C4-2B (cell line): ENCODE measurements at regions not wholly inside any gene's neighbourhood (a gene's known extent, or its start where the extent isn't known, plus 50 kb on each side); places are given as distances from the start of the nearest gene placed in this dataset.

ENCODE experiments used
- H3K27ac ChIP-seq: fragments of 450-650 bp; 2 replicates; pipeline ENCODE4 v1.5.1; 2017
- ZFX ChIP-seq: fragments of 450-650 bp; IDR thresholded peaks from 2 replicates; pipeline ENCODE4 v1.6.1; 2017
- TF ChIP-seq, protein P1 (sequence below): fragments of 450-650 bp; conservative IDR thresholded peaks from 2 replicates; pipeline ENCODE4 v1.5.1; 2017; ENCODE audit warnings: mild to moderate bottlenecking

DNA sequence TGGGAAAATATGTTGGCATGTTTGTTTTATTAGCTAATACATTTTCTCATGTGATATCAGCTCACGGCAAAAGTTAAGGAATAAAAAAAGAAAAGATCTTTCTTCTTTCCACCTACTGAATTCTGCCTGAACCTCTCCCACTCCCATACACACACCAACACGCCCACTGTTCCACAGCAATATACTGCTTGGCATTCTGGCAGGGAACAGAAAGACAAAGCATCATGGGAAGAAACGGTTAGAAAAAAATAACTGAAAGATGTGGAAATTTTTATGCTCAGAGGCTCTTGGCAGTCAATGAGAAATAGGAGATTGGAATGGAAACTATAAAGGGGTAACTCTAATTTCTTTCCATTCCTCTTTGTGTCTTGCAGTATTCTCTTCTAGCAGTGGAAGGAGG lies 268.5 kb downstream of the FOXG1 start:
- TF ChIP-seq ZFX, result no peak
- TF ChIP-seq, protein P1, sequence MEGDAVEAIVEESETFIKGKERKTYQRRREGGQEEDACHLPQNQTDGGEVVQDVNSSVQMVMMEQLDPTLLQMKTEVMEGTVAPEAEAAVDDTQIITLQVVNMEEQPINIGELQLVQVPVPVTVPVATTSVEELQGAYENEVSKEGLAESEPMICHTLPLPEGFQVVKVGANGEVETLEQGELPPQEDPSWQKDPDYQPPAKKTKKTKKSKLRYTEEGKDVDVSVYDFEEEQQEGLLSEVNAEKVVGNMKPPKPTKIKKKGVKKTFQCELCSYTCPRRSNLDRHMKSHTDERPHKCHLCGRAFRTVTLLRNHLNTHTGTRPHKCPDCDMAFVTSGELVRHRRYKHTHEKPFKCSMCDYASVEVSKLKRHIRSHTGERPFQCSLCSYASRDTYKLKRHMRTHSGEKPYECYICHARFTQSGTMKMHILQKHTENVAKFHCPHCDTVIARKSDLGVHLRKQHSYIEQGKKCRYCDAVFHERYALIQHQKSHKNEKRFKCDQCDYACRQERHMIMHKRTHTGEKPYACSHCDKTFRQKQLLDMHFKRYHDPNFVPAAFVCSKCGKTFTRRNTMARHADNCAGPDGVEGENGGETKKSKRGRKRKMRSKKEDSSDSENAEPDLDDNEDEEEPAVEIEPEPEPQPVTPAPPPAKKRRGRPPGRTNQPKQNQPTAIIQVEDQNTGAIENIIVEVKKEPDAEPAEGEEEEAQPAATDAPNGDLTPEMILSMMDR, result no peak

DNA sequence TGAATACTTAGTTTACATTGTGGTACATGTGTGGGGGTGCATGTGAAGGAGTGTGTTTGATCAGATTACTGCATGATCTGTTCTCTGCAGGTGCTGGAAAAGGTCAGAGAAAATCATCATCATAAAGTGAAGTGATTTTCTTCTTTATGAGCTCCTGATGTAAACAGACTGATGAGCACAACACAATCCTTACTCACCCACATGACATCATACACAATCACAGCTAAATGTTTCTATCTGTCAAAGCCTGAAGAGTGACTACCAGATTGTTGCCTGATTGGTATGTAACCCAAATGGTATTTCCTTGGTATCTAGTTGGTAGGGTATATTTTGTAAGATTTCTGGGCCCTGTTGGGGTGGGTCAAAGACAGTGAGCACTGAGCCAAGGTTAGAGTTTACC lies 270.8 kb downstream of the FOXG1 start:
- no peak overlapping the region for H3K27ac ChIP-seq
- TF ChIP-seq, protein P1, result no peak
- TF ChIP-seq ZFX, result no peak

More for the DNA sequence above, 268.5 kb downstream of the FOXG1 start:
- H3K27ac ChIP-seq, result no peak overlapping the region

DNA sequence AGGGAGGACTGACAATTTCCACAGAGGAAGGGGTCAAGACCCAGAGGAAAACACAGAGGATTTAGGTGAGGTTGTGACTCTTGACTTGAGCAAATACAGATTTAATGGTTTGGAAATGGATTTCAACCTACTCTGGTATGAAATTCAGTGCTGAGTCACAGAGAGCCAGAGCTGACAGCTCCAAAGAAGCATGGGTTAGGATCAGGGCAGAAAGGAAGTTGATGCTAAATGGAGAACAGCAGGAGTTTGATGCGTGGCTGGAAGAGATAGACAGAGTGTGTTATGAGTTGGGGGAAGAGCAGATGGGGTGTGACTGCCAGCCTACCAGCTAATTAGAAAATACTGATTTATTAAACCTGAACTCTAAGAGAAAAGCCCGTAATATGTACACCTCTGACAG lies 272.6 kb downstream of the FOXG1 start:
- TF ChIP-seq, protein P1, result no peak
- TF ChIP-seq ZFX, result no peak
- H3K27ac ChIP-seq, result no peak overlapping the region

DNA sequence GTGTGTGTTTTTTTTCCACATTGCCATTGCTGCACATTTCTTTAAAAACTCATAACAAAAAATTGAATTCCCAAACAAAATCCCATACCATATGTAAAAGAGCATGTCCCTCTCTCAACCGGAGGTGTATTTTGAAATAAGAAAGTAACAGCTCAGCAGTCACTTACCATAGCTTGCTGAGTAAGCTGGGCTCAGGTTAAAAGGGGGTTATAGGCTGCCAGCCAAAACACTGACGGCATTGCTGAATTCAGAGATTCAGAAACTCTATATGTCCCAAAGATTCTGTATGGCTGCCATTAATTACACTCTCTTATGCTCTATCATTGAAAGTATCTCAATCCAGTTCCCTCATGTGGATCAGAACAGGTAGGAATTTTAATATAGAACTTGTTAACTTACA lies 276.0 kb downstream of the FOXG1 start:
- TF ChIP-seq ZFX, result no peak
- TF ChIP-seq, protein P1, result no peak
- H3K27ac ChIP-seq, result no peak overlapping the region

DNA sequence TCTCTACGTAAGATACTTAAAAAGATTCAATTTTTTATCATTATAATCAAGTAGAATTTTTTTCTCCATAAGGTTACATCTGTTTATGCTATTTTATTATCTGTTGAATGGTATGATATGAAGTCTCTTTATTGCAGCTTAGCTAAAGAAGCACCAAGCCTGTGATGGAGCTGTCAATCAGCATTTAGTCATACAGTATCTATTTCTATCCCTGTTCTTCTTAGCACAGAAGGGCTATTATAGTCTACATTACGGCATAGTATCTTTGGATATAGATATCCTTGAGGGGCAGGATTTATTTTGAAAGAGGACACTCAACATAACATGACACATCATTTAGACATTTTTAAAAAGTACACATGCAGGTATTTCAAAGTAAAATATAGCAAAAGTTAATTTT lies 277.1 kb downstream of the FOXG1 start:
- no peak overlapping the region for H3K27ac ChIP-seq
- TF ChIP-seq ZFX, result no peak
- TF ChIP-seq, protein P1, result no peak

DNA sequence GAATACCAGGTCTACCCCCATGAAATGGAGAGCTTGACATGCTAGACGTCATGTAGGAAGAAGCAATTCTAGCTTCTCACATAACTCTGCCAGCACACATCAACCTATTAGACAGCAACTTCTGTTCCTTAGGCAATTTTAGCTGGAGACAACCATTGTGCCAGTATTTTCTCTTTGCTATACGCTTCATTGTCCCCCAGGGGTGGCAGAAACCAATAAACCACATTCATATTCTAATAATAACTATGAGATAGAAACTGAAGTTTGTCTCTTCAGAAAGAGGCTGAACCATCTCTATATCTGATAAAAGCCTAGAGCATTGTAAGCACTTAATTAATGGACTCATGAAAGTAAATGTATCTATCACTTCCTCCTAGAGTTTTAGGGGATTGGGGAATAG lies 278.6 kb downstream of the FOXG1 start:
- H3K27ac ChIP-seq, result no peak overlapping the region
- TF ChIP-seq, protein P1, result no peak
- TF ChIP-seq ZFX, result no peak

DNA sequence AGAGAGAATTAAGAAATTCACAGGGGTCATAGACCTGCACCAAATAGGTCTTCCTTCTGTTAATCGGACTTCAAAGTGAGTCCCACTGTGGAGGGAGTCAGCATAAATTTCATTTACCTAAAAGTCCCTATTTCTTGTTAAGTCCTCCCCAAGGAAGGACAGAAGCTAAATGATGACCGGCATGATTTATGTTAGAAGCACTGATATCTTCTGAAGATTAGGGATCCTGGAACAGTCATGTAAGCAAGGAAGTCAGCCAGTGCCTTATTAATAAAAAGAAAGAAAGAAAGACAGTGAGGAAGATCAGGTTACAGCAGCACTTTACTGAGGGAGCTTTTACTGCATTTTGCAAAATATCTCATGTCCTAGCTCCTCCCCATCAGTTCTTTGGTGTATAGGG lies 287.5 kb downstream of the FOXG1 start:
- no peak overlapping the region for H3K27ac ChIP-seq
- no peak for TF ChIP-seq ZFX
- TF ChIP-seq, protein P1, result no peak
